H1 (cell line): ENCODE measurements at regions not wholly inside any gene's neighbourhood (a gene's known extent, or its start where the extent isn't known, plus 50 kb on each side); places are given as distances from the start of the nearest gene placed in this dataset.
"Not testable (repeated sequence)": the region's sequence is repeated elsewhere in the genome, so short reads cannot be mapped to it uniquely, and the experiment has no call there.

Source experiments
- CTCF ChIA-PET: fragments of 300-600 bp; sonication (Branson Sonifier 250); formaldehyde crosslinking; loops from one replicate; lab custom pipeline; 2021; ENCODE audit not compliant: partially characterized antibody; lab: Charles Lee
- POLR2A ChIA-PET: fragments of 300-600 bp; sonication (Branson Sonifier 250); formaldehyde crosslinking; loops from one replicate; lab custom pipeline; 2021; ENCODE audit warnings: inconsistent platforms; ENCODE audit not compliant: partially characterized antibody; lab: Charles Lee
- DNase-seq, 2 experiments: peaks; one replicate each; pipeline versions ENCODE4 v3.0.0 to v3.0.0-alpha.2; 2010 to 2022; ENCODE audit warnings: low spot score in 2 of 2, low read depth in 1 of 2, mixed read lengths in 1 of 2
- FAIRE-seq: peaks from 2 replicates; lab custom pipeline; 2011; peaks lifted over from hg19 to GRCh38; lab: Jason Lieb, UNC
- H2AFZ ChIP-seq: 2 replicates; pipeline ENCODE4 v1.8.1; 2012; ENCODE audit warnings: low read length, inconsistent platforms
- H2AK5ac ChIP-seq: 2 replicates; pipeline ENCODE4 v1.6.1; 2013; ENCODE audit warnings: low read depth, low read length
- H2BK120ac ChIP-seq: replicated peaks from 2 replicates; pipeline ENCODE3; 2013; ENCODE audit warnings: low read depth, low read length, inconsistent platforms
- H2BK12ac ChIP-seq: 2 replicates; pipeline ENCODE4 v1.6.1; 2013; ENCODE audit warnings: low read depth, low read length
- H2BK15ac ChIP-seq: 2 replicates; pipeline ENCODE4 v1.6.1; 2013; ENCODE audit warnings: low read length
- H2BK20ac ChIP-seq: 2 replicates; pipeline ENCODE4 v1.6.1; 2013; ENCODE audit warnings: low read length
- H2BK5ac ChIP-seq: 2 replicates; pipeline ENCODE4 v1.6.1; 2013; ENCODE audit warnings: low read depth, low read length
- H3K14ac ChIP-seq: 2 replicates; pipeline ENCODE4 v1.6.1; 2013; ENCODE audit warnings: inconsistent platforms; ENCODE audit not compliant: insufficient read length
- H3K18ac ChIP-seq: 2 replicates; pipeline ENCODE4 v1.6.1; 2013; ENCODE audit warnings: low read length; ENCODE audit errors: extremely low read depth
- H3K23ac ChIP-seq: 2 replicates; pipeline ENCODE4 v1.6.1; 2013; ENCODE audit warnings: inconsistent platforms; ENCODE audit not compliant: insufficient read length
- H3K23me2 ChIP-seq: 2 replicates; pipeline ENCODE4 v1.6.1; 2013; ENCODE audit warnings: low read depth, low read length
- H3K27ac ChIP-seq: 2 replicates; pipeline ENCODE4 v1.6.1; 2011; ENCODE audit warnings: low read depth, low read length, inconsistent platforms
- H3K27me3 ChIP-seq, 4 experiments: replicated peaks in 1 of 4; 1 replicate in 1 of 4; 2 replicates in 3 of 4; pipeline versions ENCODE4 v1.6.1 to v1.8.1; 2011 to 2013; ENCODE audit warnings: low read length in 3 of 4, mild to moderate bottlenecking in 3 of 4, inconsistent platforms in 2 of 4, mixed read lengths in 2 of 4, moderate library complexity in 1 of 4; ENCODE audit not compliant: control insufficient read depth in 3 of 4, insufficient read depth in 3 of 4; ENCODE audit errors: extremely low read depth in 1 of 4
- H3K36me3 ChIP-seq, 4 experiments: 2 replicates each; pipeline versions ENCODE4 v1.6.1 to v1.8.1; 2011 to 2013; ENCODE audit warnings: mild to moderate bottlenecking in 4 of 4, low read length in 3 of 4, moderate library complexity in 2 of 4, control low read depth in 1 of 4, inconsistent platforms in 1 of 4; ENCODE audit not compliant: insufficient read depth in 4 of 4, control insufficient read depth in 2 of 4
- H3K4ac ChIP-seq: replicated peaks from 2 replicates; pipeline ENCODE3; 2013; ENCODE audit warnings: low read length, low read depth, mixed read lengths, inconsistent platforms; ENCODE audit not compliant: insufficient read length
- H3K4me1 ChIP-seq, 4 experiments: replicated peaks in 1 of 4; 1 replicate in 1 of 4; 2 replicates in 3 of 4; pipeline versions ENCODE4 v1.6.1 to v1.8.1; 2011 to 2013; ENCODE audit warnings: low read length in 3 of 4, inconsistent platforms in 2 of 4, mixed read lengths in 1 of 4; ENCODE audit not compliant: insufficient read depth in 4 of 4, control insufficient read depth in 3 of 4
- H3K4me2 ChIP-seq, 2 experiments: 2 replicates each; pipeline versions ENCODE4 v1.6.1 to v1.8.1; 2011 to 2013; ENCODE audit warnings: low read depth in 2 of 2, low read length in 2 of 2, control low read depth in 1 of 2, inconsistent platforms in 1 of 2, mild to moderate bottlenecking in 1 of 2; ENCODE audit not compliant: insufficient read depth in 1 of 2
- H3K4me3 ChIP-seq, 4 experiments: fragments of 200-600, 300-600 bp in 1 of 4; sonication (generic), shearing (Covaris generic), sonication (Bioruptor Twin) in 1 of 4; 2 replicates each; pipeline versions ENCODE4 v1.5.1 to v1.8.1; 2011 to 2016; ENCODE audit warnings: low read length in 4 of 4, low read depth in 3 of 4, control low read depth in 2 of 4, inconsistent platforms in 2 of 4, mild to moderate bottlenecking in 2 of 4, mixed read lengths in 1 of 4, moderate library complexity in 1 of 4; ENCODE audit not compliant: insufficient read depth in 2 of 4; ENCODE audit errors: extremely low read depth in 1 of 4
- H3K56ac ChIP-seq: replicated peaks from 2 replicates; pipeline ENCODE3; 2013; ENCODE audit warnings: low read depth, mild to moderate bottlenecking, mixed read lengths, low read length, inconsistent platforms; ENCODE audit not compliant: insufficient read length
- H3K79me1 ChIP-seq: 2 replicates; pipeline ENCODE4 v1.6.1; 2013; ENCODE audit warnings: low read depth, low read length, control low read depth
- H3K79me2 ChIP-seq, 2 experiments: 2 replicates each; pipeline versions ENCODE4 v1.6.1 to v1.8.1; 2012 to 2013; ENCODE audit warnings: low read length in 2 of 2, mild to moderate bottlenecking in 2 of 2, inconsistent platforms in 1 of 2; ENCODE audit not compliant: insufficient read depth in 2 of 2, control insufficient read depth in 1 of 2
- H3K9ac ChIP-seq, 4 experiments: replicated peaks in 1 of 4; 1 replicate in 1 of 4; 2 replicates in 3 of 4; pipeline versions ENCODE4 v1.6.1 to v1.8.1; 2011 to 2013; ENCODE audit warnings: low read depth in 3 of 4, low read length in 3 of 4, control low read depth in 2 of 4, mild to moderate bottlenecking in 2 of 4, moderate library complexity in 2 of 4, inconsistent platforms in 1 of 4; ENCODE audit errors: extremely low read depth in 1 of 4
- H3K9me3 ChIP-seq, 2 experiments: 2 replicates each; pipeline versions ENCODE4 v1.6.1 to v1.8.1; 2012 to 2013; ENCODE audit warnings: mild to moderate bottlenecking in 2 of 2, moderate library complexity in 2 of 2, control low read depth in 1 of 2, inconsistent platforms in 1 of 2, low read depth in 1 of 2, low read length in 1 of 2, mixed read lengths in 1 of 2; ENCODE audit not compliant: insufficient read depth in 2 of 2
- H4K20me1 ChIP-seq, 2 experiments: replicated peaks in 1 of 2; 2 replicates each; pipeline versions ENCODE3 to v1.8.1; 2011 to 2013; ENCODE audit warnings: inconsistent platforms in 2 of 2, low read length in 2 of 2, mild to moderate bottlenecking in 1 of 2; ENCODE audit not compliant: insufficient read depth in 2 of 2, control insufficient read depth in 1 of 2
- H4K5ac ChIP-seq: 2 replicates; pipeline ENCODE4 v1.6.1; 2013; ENCODE audit warnings: low read length, low read depth, mixed read lengths, inconsistent platforms; ENCODE audit not compliant: insufficient read length
- H4K8ac ChIP-seq: 2 replicates; pipeline ENCODE4 v1.8.0; 2013; ENCODE audit warnings: mild to moderate bottlenecking, moderate library complexity, low read length, inconsistent platforms; ENCODE audit not compliant: insufficient read depth; ENCODE audit errors: extremely low read depth
- H4K91ac ChIP-seq: replicated peaks from 2 replicates; pipeline ENCODE3; 2013; ENCODE audit warnings: low read length, mixed read lengths, inconsistent platforms; ENCODE audit not compliant: insufficient read length
- WGBS, 2 experiments: shearing (Covaris generic) in 1 of 2; methylation state at CpG; one replicate each; pipeline versions ENCODE4 v1.1.6 to v1.1.7; 2013 to 2015; ENCODE audit warnings: low lambda C conversion rate in 2 of 2, mixed read lengths in 2 of 2, inconsistent platforms in 1 of 2, low coverage in 1 of 2, missing lambda C conversion rate in 1 of 2; ENCODE audit not compliant: insufficient replicate concordance in 2 of 2, insufficient coverage in 1 of 2, insufficient read length in 1 of 2; ENCODE audit errors: extremely low coverage in 1 of 2, missing lambda C conversion rate in 1 of 2; 5-methylcytosine and 5-hydroxymethylcytosine counted together

- H3K23ac ChIP-seq, POLR2A ChIA-PET, H3K4ac ChIP-seq, H3K23me2 ChIP-seq, H2BK120ac ChIP-seq, H2AFZ ChIP-seq, H3K18ac ChIP-seq, FAIRE-seq, H3K79me1 ChIP-seq, H3K9ac ChIP-seq, H3K4me3 ChIP-seq, H2BK15ac ChIP-seq, H4K5ac ChIP-seq, H2AK5ac ChIP-seq, DNase-seq, H3K27me3 ChIP-seq, H3K79me2 ChIP-seq, H3K4me1 ChIP-seq, H3K36me3 ChIP-seq, H3K9me3 ChIP-seq, H3K4me2 ChIP-seq, H3K56ac ChIP-seq, H4K91ac ChIP-seq, H3K27ac ChIP-seq, CTCF ChIA-PET, H4K8ac ChIP-seq, H3K14ac ChIP-seq, H4K20me1 ChIP-seq: not testable (repeated sequence)
- 82% methylated on average over 2 of the region's 3 CpGs; no CpG with 5 or more reads in 1 of the 2 experiments for WGBS, 2 experiments
- H2BK20ac ChIP-seq, result peak overlapping the region; percentile 51; the same call in 1 of the 2 replicates
- peak overlapping the region; percentile 39; the same call in 1 of the 2 replicates for H2BK12ac ChIP-seq
- peak overlapping the region; percentile 62; the same call in 1 of the 2 replicates for H2BK5ac ChIP-seq
Observed at GRCh38 chr6:4357660-4358152, 222.3 kb upstream of the ECI2 start.
